ENCODE measurements at regions not wholly inside any gene's neighbourhood (a gene's known extent, or its start where the extent isn't known, plus 50 kb on each side); places are given as distances from the start of the nearest gene placed in this dataset.

GRCh38 chr6:14807971-14808370, 437.9 kb upstream of the JARID2 start:
- no peak overlapping the region for H3K9ac ChIP-seq (ENCODE audit: extremely low read depth, insufficient read length, low read length)
- no peak overlapping the region for H4K91ac ChIP-seq (ENCODE audit: insufficient read length, low read depth, low read length)
- no peaks in the 10 kb centered on the region for H3K27me3 ChIP-seq (ENCODE audit: insufficient read depth, low read length)
- H2BK20ac ChIP-seq (ENCODE audit: low read depth, low read length, poor library complexity, severe bottlenecking): no peak overlapping the region
- H3K9me3 Mint-ChIP-seq: peaks cover 6 to 14% of the 10 kb centered on the region in 2 experiments
- no peak overlapping the region for H3K4me2 ChIP-seq (ENCODE audit: insufficient read depth, insufficient read length, low read length)
- H3K56ac ChIP-seq (ENCODE audit: insufficient read length, low read depth, low read length): no peak overlapping the region
- no peak overlapping the region for H3K27ac ChIP-seq (ENCODE audit: insufficient read length, low read depth, low read length)
- DNase-seq: no peak
- no peaks in the 10 kb centered on the region for H3K4me1 ChIP-seq (ENCODE audit: insufficient read depth, low read length)
- H4K20me1 ChIP-seq (ENCODE audit: control insufficient read depth, insufficient read depth, insufficient read length): no peaks in the 10 kb centered on the region
- no peak overlapping the region for H2BK12ac ChIP-seq (ENCODE audit: insufficient read length, low read depth, low read length)
- no peak for TF ChIP-seq CTCF (conservative IDR thresholded peaks at IDR 0.05)
- H3K23ac ChIP-seq (ENCODE audit: insufficient read length, low read depth, low read length): no peak overlapping the region
- no peaks in the 10 kb centered on the region for H3K23me2 ChIP-seq (ENCODE audit: insufficient read length, low read depth, low read length, poor library complexity, severe bottlenecking)
- H2AK5ac ChIP-seq (ENCODE audit: insufficient read length, low read length): no peak overlapping the region
- no peak overlapping the region for H2AFZ ChIP-seq (ENCODE audit: low read length)
- peaks cover 13% of the 10 kb centered on the region for H3K27me3 Mint-ChIP-seq (ENCODE audit: low read depth)
- H3K4ac ChIP-seq (ENCODE audit: low read depth, low read length): no peak overlapping the region
- H2BK5ac ChIP-seq (ENCODE audit: insufficient read length, low read length): no peak overlapping the region
- peaks cover 6 to 13% (median 8%) of the 10 kb centered on the region in 3 experiments for H3K36me3 Mint-ChIP-seq (ENCODE audit: insufficient read depth in 1 of 3, low read depth in 3 of 3)
- H3K27ac Mint-ChIP-seq: no peak overlapping the region
- H2BK15ac ChIP-seq (ENCODE audit: low read depth, low read length): no peak overlapping the region
- peaks cover 13% of the 10 kb centered on the region in 2 experiments for H3K4me1 Mint-ChIP-seq
- H3K9me3 ChIP-seq (ENCODE audit: control insufficient read depth, low read depth, low read length): peaks cover 7% of the 10 kb centered on the region
- H3K79me2 ChIP-seq (ENCODE audit: insufficient read depth, low read length): no peaks in the 10 kb centered on the region
- WGBS (ENCODE audit: extremely low coverage, insufficient read length, low lambda C conversion rate): no CpG with 5 or more reads among the region's 7 CpGs
- H3K18ac ChIP-seq (ENCODE audit: insufficient read length, low read depth, low read length): no peak overlapping the region
- H3T11ph ChIP-seq (ENCODE audit: low read length): no peak overlapping the region
- H3K4me3 Mint-ChIP-seq: no peak overlapping the region
- H2BK120ac ChIP-seq (ENCODE audit: low read depth, low read length, poor library complexity, severe bottlenecking): no peak overlapping the region
- H3K14ac ChIP-seq (ENCODE audit: insufficient read depth, low read length): no peak overlapping the region
- H4K5ac ChIP-seq (ENCODE audit: insufficient read length, low read depth, low read length): no peak overlapping the region
- H4K8ac ChIP-seq (replicated peaks; ENCODE audit: insufficient read length, low read depth, low read length): no peak overlapping the region
- no peaks in the 10 kb centered on the region for H3K79me1 ChIP-seq (ENCODE audit: insufficient read depth, low read depth, low read length, poor library complexity, severe bottlenecking)
